DOHH2 (cell line): ENCODE measurements at regions not wholly inside any gene's neighbourhood (a gene's known extent, or its start where the extent isn't known, plus 50 kb on each side); places are given as distances from the start of the nearest gene placed in this dataset.

Experiments used
- H3F3A ChIP-seq: fragments of 200-600 bp; sonication (generic), shearing (Covaris generic); 2 replicates; pipeline ENCODE4 v1.6.0; 2016; ENCODE audit warnings: antibody characterized with exemption, mild to moderate bottlenecking; ENCODE audit not compliant: control insufficient read depth, insufficient read depth
- H3K27ac ChIP-seq: fragments of 200-600 bp; sonication (generic); 2 replicates; pipeline ENCODE4 v1.5.1; 2014; ENCODE audit warnings: low read depth, mild to moderate bottlenecking, low read length, moderate library complexity
- H3K27me3 ChIP-seq: fragments of 200-600 bp; sonication (generic); 2 replicates; pipeline ENCODE4 v1.6.1; 2014; ENCODE audit warnings: mild to moderate bottlenecking, low read length, mixed read lengths; ENCODE audit not compliant: control insufficient read depth
- H3K36me3 ChIP-seq: fragments of 200-600 bp; sonication (generic); 2 replicates; pipeline ENCODE4 v1.6.1; 2014; ENCODE audit warnings: mild to moderate bottlenecking, low read length, moderate library complexity, mixed read lengths; ENCODE audit not compliant: control insufficient read depth
- H3K4me1 ChIP-seq: fragments of 200-600 bp; sonication (generic); 2 replicates; pipeline ENCODE4 v1.6.1; 2014; ENCODE audit warnings: mild to moderate bottlenecking, low read length, mixed read lengths; ENCODE audit not compliant: control insufficient read depth
- H3K4me2 ChIP-seq: fragments of 200-600 bp; sonication (generic); 2 replicates; pipeline ENCODE4 v1.6.0; 2014; ENCODE audit warnings: mild to moderate bottlenecking, low read length, moderate library complexity
- H3K4me3 ChIP-seq: fragments of 200-600 bp; sonication (generic); 2 replicates; pipeline ENCODE4 v1.5.1; 2014; ENCODE audit warnings: mild to moderate bottlenecking, low read length, mixed read lengths
- H3K79me2 ChIP-seq: fragments of 200-600 bp; sonication (generic); 2 replicates; pipeline ENCODE4 v1.6.1; 2014; ENCODE audit warnings: mild to moderate bottlenecking, low read length, mixed read lengths; ENCODE audit not compliant: control insufficient read depth
- H3K9me2 ChIP-seq: fragments of 200-600 bp; sonication (generic); replicated peaks from 2 replicates; pipeline ENCODE4 v1.6.1; 2014; ENCODE audit warnings: mild to moderate bottlenecking, low read length, mixed read lengths; ENCODE audit not compliant: control insufficient read depth
- H3K9me3 ChIP-seq: fragments of 200-600 bp; sonication (generic); 2 replicates; pipeline ENCODE4 v1.6.1; 2014; ENCODE audit warnings: antibody characterized with exemption, low read length, mixed read lengths; ENCODE audit not compliant: control insufficient read depth, insufficient read depth
- H4K20me1 ChIP-seq: fragments of 200-600 bp; sonication (generic); 2 replicates; pipeline ENCODE4 v1.6.0; 2014; ENCODE audit warnings: low read depth, mild to moderate bottlenecking, antibody characterized with exemption, low read length, moderate library complexity; ENCODE audit not compliant: control insufficient read depth, insufficient read depth
- CTCF ChIP-seq: fragments of 200-600 bp; sonication (generic); IDR thresholded peaks from one replicate; pipeline ENCODE4 v1.5.1; 2014; ENCODE audit warnings: antibody characterized with exemption, mild to moderate bottlenecking, low read depth, low read length; ENCODE audit not compliant: poor library complexity, severe bottlenecking
- EZH2phosphoT487 ChIP-seq: fragments of 200-600 bp; sonication (generic); IDR thresholded peaks from 2 replicates; pipeline ENCODE4 v1.6.1; 2017; ENCODE audit warnings: borderline replicate concordance, mild to moderate bottlenecking, antibody characterized with exemption, low read length, moderate library complexity, mixed read lengths

GRCh38 chr2:146652311-146652710, 1192.5 kb upstream of the ACVR2A start:
- Histone ChIP-seq H3K4me1 (no peaks in the 10 kb centered on the region), H3K4me2 (no peak overlapping the region), H3K27ac (no peak overlapping the region), H3K9me3 (no peaks in the 10 kb centered on the region), H3K9me2 (no peaks in the 10 kb centered on the region), H3K27me3 (no peaks in the 10 kb centered on the region), H3K4me3 (no peak overlapping the region), H4K20me1 (no peaks in the 10 kb centered on the region), H3K36me3 (no peaks in the 10 kb centered on the region), H3K79me2 (no peaks in the 10 kb centered on the region), H3F3A (no peaks in the 10 kb centered on the region)
- no peak for TF ChIP-seq EZH2phosphoT487
- no peak for TF ChIP-seq CTCF

- Histone ChIP-seq H3K4me2 (no peak overlapping the region), H3K4me3 (no peak overlapping the region), H3K4me1 (no peaks in the 10 kb centered on the region), H3K79me2 (no peaks in the 10 kb centered on the region), H3K36me3 (no peaks in the 10 kb centered on the region), H3K9me2 (no peaks in the 10 kb centered on the region), H3K9me3 (no peaks in the 10 kb centered on the region), H3K27ac (no peak overlapping the region), H3K27me3 (no peaks in the 10 kb centered on the region), H3F3A (no peaks in the 10 kb centered on the region), H4K20me1 (no peaks in the 10 kb centered on the region)
- TF ChIP-seq EZH2phosphoT487 = no peak
- TF ChIP-seq CTCF = no peak
Measured at GRCh38 chr2:146651361-146651760, 1193.5 kb upstream of the ACVR2A start.

GRCh38 chr2:146642066-146642465, 1202.8 kb upstream of the ACVR2A start:
- no peaks in the 10 kb centered on the region for H3K36me3 ChIP-seq
- no peaks in the 10 kb centered on the region for H3K9me2 ChIP-seq
- H3K4me1 ChIP-seq = no peaks in the 10 kb centered on the region
- no peak overlapping the region for H3K27ac ChIP-seq
- TF ChIP-seq EZH2phosphoT487 (no peak), CTCF (no peak)
- no peaks in the 10 kb centered on the region for H3F3A ChIP-seq
- H3K4me2 ChIP-seq = no peak overlapping the region
- no peaks in the 10 kb centered on the region for H3K79me2 ChIP-seq
- no peaks in the 10 kb centered on the region for H4K20me1 ChIP-seq
- H3K9me3 ChIP-seq = no peaks in the 10 kb centered on the region; the same call in 1 of the 2 replicates
- H3K4me3 ChIP-seq = no peak overlapping the region
- H3K27me3 ChIP-seq = no peaks in the 10 kb centered on the region
